SU-DHL-6 (cell line): ENCODE measurements at regions not wholly inside any gene's neighbourhood (a gene's known extent, or its start where the extent isn't known, plus 50 kb on each side); places are given as distances from the start of the nearest gene placed in this dataset.

Source experiments
- H2AFZ ChIP-seq: fragments of 200-600 bp; sonication (generic); 2 replicates; pipeline ENCODE4 v1.6.1; 2014; ENCODE audit warnings: low read depth, mild to moderate bottlenecking, moderate library complexity, mixed read lengths, antibody characterized with exemption, low read length; ENCODE audit not compliant: severe bottlenecking
- H3F3A ChIP-seq: fragments of 200-600 bp; shearing (Covaris generic); 2 replicates; pipeline ENCODE4 v1.6.0; 2016; ENCODE audit warnings: antibody characterized with exemption, mild to moderate bottlenecking; ENCODE audit not compliant: insufficient read depth
- H3K27ac ChIP-seq: fragments of 200-600 bp; sonication (generic); 2 replicates; pipeline ENCODE4 v1.5.1; 2016; ENCODE audit warnings: low read depth, mild to moderate bottlenecking, low read length, moderate library complexity, mixed read lengths
- H3K27me3 ChIP-seq: fragments of 200-600 bp; sonication (generic), shearing (Covaris generic); 2 replicates; pipeline ENCODE4 v1.6.0; 2014; ENCODE audit warnings: mild to moderate bottlenecking, low read length
- H3K36me3 ChIP-seq: fragments of 200-600 bp; sonication (generic); 2 replicates; pipeline ENCODE4 v1.6.1; 2014; ENCODE audit warnings: mild to moderate bottlenecking, low read length, mixed read lengths
- H3K4me2 ChIP-seq: fragments of 300-600, 200-600 bp; shearing (Covaris generic), sonication (generic); 2 replicates; pipeline ENCODE4 v1.6.0; 2014; ENCODE audit warnings: low read length, low read depth, mild to moderate bottlenecking; ENCODE audit not compliant: poor library complexity, severe bottlenecking
- H3K4me3 ChIP-seq: fragments of 200-600 bp; sonication (generic); 2 replicates; pipeline ENCODE4 v1.5.1; 2014; ENCODE audit warnings: antibody characterized with exemption, low read length, mild to moderate bottlenecking, mixed read lengths; ENCODE audit not compliant: insufficient read depth, poor library complexity, severe bottlenecking
- H3K79me2 ChIP-seq: fragments of 200-600 bp; sonication (generic); 2 replicates; pipeline ENCODE4 v1.6.1; 2014; ENCODE audit warnings: mild to moderate bottlenecking, low read length, moderate library complexity; ENCODE audit not compliant: insufficient read depth
- H3K9ac ChIP-seq: fragments of 200-600 bp; sonication (generic); 2 replicates; pipeline ENCODE4 v1.7.0; 2014; ENCODE audit warnings: mild to moderate bottlenecking, low read length
- H3K9me2 ChIP-seq: fragments of 200-600 bp; sonication (generic); replicated peaks from 2 replicates; pipeline ENCODE4 v1.6.1; 2014; ENCODE audit warnings: low read length; ENCODE audit not compliant: insufficient read depth
- H3K9me3 ChIP-seq: fragments of 200-600 bp; sonication (generic); 2 replicates; pipeline ENCODE4 v1.6.1; 2014; ENCODE audit warnings: low read length, mixed read lengths; ENCODE audit not compliant: insufficient read depth
- H4K20me1 ChIP-seq: fragments of 200-600 bp; sonication (generic); 2 replicates; pipeline ENCODE4 v1.6.1; 2014; ENCODE audit warnings: low read depth, mild to moderate bottlenecking, antibody characterized with exemption, low read length, moderate library complexity, mixed read lengths
- EZH2phosphoT487 ChIP-seq: fragments of 200-600 bp; sonication (generic), shearing (Covaris generic); conservative IDR thresholded peaks from 2 replicates; pipeline ENCODE4 v1.6.1; 2018; ENCODE audit warnings: mild to moderate bottlenecking, antibody characterized with exemption, low read length, moderate library complexity, mixed read lengths
- TF ChIP-seq, protein P1 (sequence below): fragments of 200-600 bp; sonication (generic); IDR thresholded peaks from one replicate; pipeline ENCODE4 v1.5.1; 2017; ENCODE audit warnings: antibody characterized with exemption, mild to moderate bottlenecking, low read length, moderate library complexity; ENCODE audit not compliant: insufficient read depth, poor library complexity, severe bottlenecking

DNA sequence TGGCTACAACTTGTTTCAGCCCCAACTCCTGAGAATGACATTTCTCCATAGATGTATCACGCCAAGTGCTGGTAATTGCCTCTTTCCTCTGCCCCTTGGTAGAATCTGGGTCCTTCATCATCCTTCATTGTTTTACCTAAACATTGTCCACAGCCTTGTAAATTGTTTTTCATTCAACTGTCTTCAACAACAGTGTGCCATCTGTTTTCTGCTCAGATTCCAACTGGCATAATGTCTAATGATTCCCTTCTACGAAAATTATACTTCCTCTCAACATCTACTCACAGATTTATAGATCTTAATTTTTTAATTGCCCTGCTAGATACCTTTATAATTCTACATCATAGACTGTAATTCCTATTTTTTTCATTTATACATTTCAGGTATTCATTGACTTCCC lies 226.9 kb downstream of the TPRG1 start:
- no peaks in the 10 kb centered on the region for H4K20me1 ChIP-seq
- no peaks in the 10 kb centered on the region for H3K36me3 ChIP-seq
- TF ChIP-seq, protein P1, sequence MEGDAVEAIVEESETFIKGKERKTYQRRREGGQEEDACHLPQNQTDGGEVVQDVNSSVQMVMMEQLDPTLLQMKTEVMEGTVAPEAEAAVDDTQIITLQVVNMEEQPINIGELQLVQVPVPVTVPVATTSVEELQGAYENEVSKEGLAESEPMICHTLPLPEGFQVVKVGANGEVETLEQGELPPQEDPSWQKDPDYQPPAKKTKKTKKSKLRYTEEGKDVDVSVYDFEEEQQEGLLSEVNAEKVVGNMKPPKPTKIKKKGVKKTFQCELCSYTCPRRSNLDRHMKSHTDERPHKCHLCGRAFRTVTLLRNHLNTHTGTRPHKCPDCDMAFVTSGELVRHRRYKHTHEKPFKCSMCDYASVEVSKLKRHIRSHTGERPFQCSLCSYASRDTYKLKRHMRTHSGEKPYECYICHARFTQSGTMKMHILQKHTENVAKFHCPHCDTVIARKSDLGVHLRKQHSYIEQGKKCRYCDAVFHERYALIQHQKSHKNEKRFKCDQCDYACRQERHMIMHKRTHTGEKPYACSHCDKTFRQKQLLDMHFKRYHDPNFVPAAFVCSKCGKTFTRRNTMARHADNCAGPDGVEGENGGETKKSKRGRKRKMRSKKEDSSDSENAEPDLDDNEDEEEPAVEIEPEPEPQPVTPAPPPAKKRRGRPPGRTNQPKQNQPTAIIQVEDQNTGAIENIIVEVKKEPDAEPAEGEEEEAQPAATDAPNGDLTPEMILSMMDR = no peak
- no peak for TF ChIP-seq EZH2phosphoT487
- H3F3A ChIP-seq = no peaks in the 10 kb centered on the region
- H3K27ac ChIP-seq = no peak overlapping the region
- no peaks in the 10 kb centered on the region for H3K9me2 ChIP-seq
- no peaks in the 10 kb centered on the region for H3K79me2 ChIP-seq
- no peak overlapping the region for H3K9ac ChIP-seq
- no peaks in the 10 kb centered on the region for H3K9me3 ChIP-seq
- no peak overlapping the region for H3K4me2 ChIP-seq
- no peak overlapping the region for H2AFZ ChIP-seq
- H3K4me3 ChIP-seq = no peak overlapping the region
- no peaks in the 10 kb centered on the region for H3K27me3 ChIP-seq

DNA sequence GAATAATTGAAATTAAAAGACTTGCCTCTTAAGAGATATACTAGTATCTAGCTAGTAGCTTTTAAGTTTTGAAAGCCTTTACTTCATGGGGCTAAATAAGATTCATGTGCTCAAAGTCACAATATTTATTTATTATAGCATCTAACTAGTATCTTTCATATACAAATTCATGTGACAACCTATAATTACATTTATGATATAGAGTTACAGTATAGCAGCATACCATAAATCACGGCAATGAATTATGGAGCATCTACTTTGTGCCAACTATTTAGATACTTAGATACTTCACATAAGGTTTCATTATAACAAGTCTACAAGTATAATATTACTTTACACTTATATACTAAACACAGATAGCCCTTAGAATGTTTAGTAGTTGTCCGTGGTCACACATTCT lies 229.4 kb downstream of the TPRG1 start:
- no peaks in the 10 kb centered on the region for H3K27me3 ChIP-seq
- no peak overlapping the region for H2AFZ ChIP-seq
- H3F3A ChIP-seq = no peaks in the 10 kb centered on the region
- no peaks in the 10 kb centered on the region; the same call in 1 of the 2 replicates for H4K20me1 ChIP-seq
- H3K4me2 ChIP-seq = no peak overlapping the region
- TF ChIP-seq, protein P1 = no peak
- H3K9me2 ChIP-seq = no peaks in the 10 kb centered on the region
- H3K27ac ChIP-seq = no peak overlapping the region
- H3K9me3 ChIP-seq = no peaks in the 10 kb centered on the region
- H3K36me3 ChIP-seq = no peaks in the 10 kb centered on the region
- H3K79me2 ChIP-seq = no peaks in the 10 kb centered on the region
- H3K4me3 ChIP-seq = no peak overlapping the region
- H3K9ac ChIP-seq = no peak overlapping the region

DNA sequence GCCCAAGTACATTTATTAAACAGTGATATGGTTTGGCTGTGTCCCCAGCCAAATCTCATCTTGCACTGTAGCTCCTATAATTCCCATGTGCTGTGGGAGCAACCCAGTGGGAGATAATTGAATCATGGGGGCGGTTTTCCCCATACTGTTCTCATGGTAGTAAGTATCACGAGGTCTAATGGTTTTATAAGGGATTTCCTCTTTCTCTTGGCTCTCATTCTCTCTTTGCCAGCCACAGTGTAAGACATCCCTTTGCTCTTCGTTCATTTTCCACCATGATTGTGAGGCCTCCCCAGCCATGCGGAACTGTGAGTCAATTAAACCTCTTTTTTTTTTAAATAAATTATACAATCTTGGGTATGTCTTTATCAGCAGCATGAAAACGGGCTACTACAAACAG lies 228.0 kb upstream of the TP63 start:
- Histone ChIP-seq H3K4me3 (no peak overlapping the region), H3K9me3 (no peaks in the 10 kb centered on the region), H3K79me2 (no peaks in the 10 kb centered on the region), H3K27ac (no peak overlapping the region), H3K36me3 (no peaks in the 10 kb centered on the region), H3K9me2 (no peaks in the 10 kb centered on the region), H2AFZ (no peak overlapping the region), H3K4me2 (no peak overlapping the region), H3K9ac (no peak overlapping the region), H4K20me1 (no peaks in the 10 kb centered on the region; the same call in 1 of the 2 replicates), H3F3A (no peaks in the 10 kb centered on the region), H3K27me3 (no peaks in the 10 kb centered on the region)
- TF ChIP-seq EZH2phosphoT487 = no peak
- TF ChIP-seq, protein P1 = no peak

DNA sequence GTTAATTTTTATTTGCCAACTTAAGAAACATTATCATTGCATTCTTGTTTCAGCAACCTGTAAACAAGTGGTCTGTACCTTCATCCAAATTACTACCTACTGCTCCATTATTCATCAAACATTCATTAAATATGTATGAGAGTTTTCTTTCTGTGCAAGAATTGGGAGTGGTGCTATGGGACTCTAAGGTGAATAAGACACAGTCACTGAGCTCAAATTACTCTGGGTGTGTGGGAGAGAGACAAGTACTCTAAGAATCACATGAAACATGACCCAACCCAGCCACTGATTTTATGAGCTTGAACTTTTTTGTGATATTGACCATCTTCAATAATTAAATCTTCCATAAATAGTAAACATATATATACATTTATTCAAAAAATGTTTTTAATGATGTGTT lies 227.2 kb upstream of the TP63 start:
- TF ChIP-seq, protein P1 = no peak
- no peak for TF ChIP-seq EZH2phosphoT487
- no peaks in the 10 kb centered on the region for H3K27me3 ChIP-seq

More for the DNA sequence above, 227.2 kb upstream of the TP63 start:
- Histone ChIP-seq H3K27ac (no peak overlapping the region), H4K20me1 (no peaks in the 10 kb centered on the region; the same call in 1 of the 2 replicates), H3K36me3 (no peaks in the 10 kb centered on the region), H2AFZ (no peak overlapping the region), H3K4me2 (no peak overlapping the region), H3K9me2 (no peaks in the 10 kb centered on the region), H3K79me2 (no peaks in the 10 kb centered on the region), H3F3A (no peaks in the 10 kb centered on the region), H3K4me3 (no peak overlapping the region), H3K9me3 (no peaks in the 10 kb centered on the region), H3K9ac (no peak overlapping the region)
